GM21423 (cell line): ENCODE measurements at regions not wholly inside any gene's neighbourhood (a gene's known extent, or its start where the extent isn't known, plus 50 kb on each side); places are given as distances from the start of the nearest gene placed in this dataset.

Source experiments
- ATAC-seq: cut with Tn5 transposase; IDR thresholded peaks from one replicate; pipeline ENCODE4 v1.9.1; 2021; ENCODE audit warnings: mild to moderate bottlenecking, moderate library complexity; ENCODE audit not compliant: unreplicated experiment

- ATAC-seq: no peak
Measured at GRCh38 chrX:79645749-79646148, 278.6 kb upstream of the ITM2A start.

- no peak for ATAC-seq
Measured at GRCh38 chrX:79631526-79631925, 264.4 kb upstream of the ITM2A start.

- peak; percentile 79 for ATAC-seq
Measured at GRCh38 chrX:79630033-79631009, 263.2 kb upstream of the ITM2A start.

GRCh38 chrX:79623098-79623762 is 256.1 kb upstream of the ITM2A start:
- ATAC-seq: no peak

- no peak for ATAC-seq
Measured at GRCh38 chrX:79618280-79618679, 251.1 kb upstream of the ITM2A start.

GRCh38 chrX:79604364-79604763 is 237.2 kb upstream of the ITM2A start:
- ATAC-seq: no peak

- no peak for ATAC-seq
Measured at GRCh38 chrX:79601341-79602131, 234.4 kb upstream of the ITM2A start.

GRCh38 chrX:79592259-79592658 is 225.1 kb upstream of the ITM2A start:
- ATAC-seq: no peak

GRCh38 chrX:79588233-79588632 is 221.1 kb upstream of the ITM2A start:
- no peak for ATAC-seq

GRCh38 chrX:79573760-79574159 is 206.6 kb upstream of the ITM2A start:
- ATAC-seq: no peak

GRCh38 chrX:79572566-79572965 is 205.4 kb upstream of the ITM2A start:
- ATAC-seq: no peak

GRCh38 chrX:79570524-79571240 is 203.5 kb upstream of the ITM2A start:
- ATAC-seq: no peak

- ATAC-seq: no peak
Measured at GRCh38 chrX:79568309-79568708, 201.2 kb upstream of the ITM2A start.

GRCh38 chrX:79564362-79564761 is 197.2 kb upstream of the ITM2A start:
- no peak for ATAC-seq

- ATAC-seq: no peak
Measured at GRCh38 chrX:79559290-79559689, 192.2 kb upstream of the ITM2A start.

GRCh38 chrX:79557212-79557611 is 190.1 kb upstream of the ITM2A start:
- no peak for ATAC-seq

GRCh38 chrX:79556800-79557199 is 189.7 kb upstream of the ITM2A start:
- ATAC-seq: no peak

- ATAC-seq: no peak
Measured at GRCh38 chrX:79530310-79531108, 163.4 kb upstream of the ITM2A start.

- peak; percentile 43 for ATAC-seq
Measured at GRCh38 chrX:79524642-79525041, 157.5 kb upstream of the ITM2A start.

- ATAC-seq: no peak
Measured at GRCh38 chrX:79515529-79515928, 148.4 kb upstream of the ITM2A start.
